ENCODE measurements at regions not wholly inside any gene's neighbourhood (a gene's known extent, or its start where the extent isn't known, plus 50 kb on each side); places are given as distances from the start of the nearest gene placed in this dataset.

DNA sequence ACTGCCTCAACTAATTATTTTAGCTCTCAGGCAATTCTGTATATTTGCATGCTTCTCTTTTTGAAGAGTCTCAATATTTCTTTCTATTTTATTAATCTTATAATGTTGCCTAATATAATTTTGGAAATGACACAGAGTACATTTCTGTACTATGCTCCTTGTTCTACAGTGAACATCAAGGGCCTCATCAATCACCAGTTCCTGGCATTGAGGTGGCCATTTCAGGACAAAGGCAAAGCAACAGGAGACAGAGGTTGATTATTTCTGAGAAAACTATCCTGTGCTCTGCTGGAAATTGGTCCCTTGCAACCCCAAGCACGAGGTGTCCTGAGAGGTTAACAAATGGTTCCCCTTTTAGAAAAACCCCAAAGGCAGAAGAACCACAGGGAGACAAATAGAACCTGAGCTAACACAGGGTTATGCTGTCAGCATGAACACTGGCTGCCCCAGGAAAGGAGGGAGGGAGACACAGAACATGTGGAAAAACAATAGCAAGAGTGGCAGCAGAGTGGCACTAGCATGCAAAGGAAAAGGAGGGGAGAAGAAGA is 63.9 kb upstream of the VAV3 start:
- H3K27me3 ChIP-seq (ENCODE audit: control insufficient read depth in 1 of 2, insufficient read depth in 1 of 2, low read length in 2 of 2), result peaks cover 3 to 17% of the 10 kb centered on the region in 2 experiments
- H3K4me1 ChIP-seq (ENCODE audit: control insufficient read depth, insufficient read depth, low read depth, low read length), result no peaks in the 10 kb centered on the region
- H3K18ac ChIP-seq (ENCODE audit: low read depth in 1 of 2, low read length in 2 of 2), result no peak overlapping the region
- H3K4me3 ChIP-seq (ENCODE audit: insufficient read depth in 1 of 2, low read depth in 1 of 2, low read length in 2 of 2), result no peak overlapping the region
- H3K9ac ChIP-seq (ENCODE audit: low read length), result no peak overlapping the region
- H2BK5ac ChIP-seq (ENCODE audit: low read depth, low read length, poor library complexity, severe bottlenecking), result no peak overlapping the region
- no peak overlapping the region for H3K4ac ChIP-seq (ENCODE audit: low read depth in 1 of 2, low read length in 2 of 2)
- no peaks in the 10 kb centered on the region for H3K9me3 ChIP-seq (ENCODE audit: control insufficient read depth, low read length)
- no peaks in the 10 kb centered on the region for H3K79me1 ChIP-seq (replicated peaks; ENCODE audit: low read length, poor library complexity, severe bottlenecking)
- peak overlapping the region in 1 of 2 experiments; percentile 37 for H3K23ac ChIP-seq (ENCODE audit: low read length in 2 of 2)
- H2BK15ac ChIP-seq (ENCODE audit: low read depth, poor library complexity, severe bottlenecking), result no peak overlapping the region
- no peak overlapping the region for H3K14ac ChIP-seq (ENCODE audit: low read length in 2 of 2)
- WGBS, result 62% methylated on average over 1 of the region's 1 CpG
- DNase-seq, result no peak
- no peak overlapping the region for H2BK120ac ChIP-seq (ENCODE audit: low read depth, low read length)
- H3K27ac ChIP-seq (ENCODE audit: low read length, poor library complexity, severe bottlenecking), result no peak overlapping the region
- H2AK5ac ChIP-seq (ENCODE audit: low read length, severe bottlenecking), result no peak overlapping the region
- no peak overlapping the region for H3K4me2 ChIP-seq (ENCODE audit: low read length, poor library complexity, severe bottlenecking)
- H4K8ac ChIP-seq (ENCODE audit: low read length), result no peak overlapping the region
- no peak overlapping the region for H4K91ac ChIP-seq (ENCODE audit: low read length)
- no peak overlapping the region for H2BK12ac ChIP-seq (ENCODE audit: low read length in 2 of 2)
- no peaks in the 10 kb centered on the region for H3K36me3 ChIP-seq (ENCODE audit: control insufficient read depth in 1 of 2, insufficient read depth in 2 of 2, low read depth in 1 of 2, low read length in 2 of 2)
- H2AFZ ChIP-seq (ENCODE audit: low read depth, low read length), result no peak overlapping the region

DNA sequence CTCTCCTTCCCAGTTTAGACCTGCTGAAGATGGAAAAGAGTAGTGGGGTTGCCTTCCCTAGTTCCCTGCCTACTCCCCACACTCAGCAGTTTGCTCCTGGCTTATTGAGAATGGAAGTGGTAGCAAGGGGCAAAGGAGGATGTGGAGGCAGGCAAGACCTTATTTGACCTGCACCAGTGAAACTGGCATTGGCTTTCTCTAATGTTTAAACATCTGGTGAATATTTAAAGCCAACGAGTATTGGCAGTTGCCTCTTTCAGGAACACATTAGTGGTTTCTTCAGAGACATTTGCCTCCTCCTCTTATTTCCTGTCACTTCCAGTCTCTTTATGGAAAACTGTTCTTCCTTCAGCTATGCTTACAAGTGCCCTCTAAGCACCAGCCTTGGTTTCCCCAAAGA is 62.4 kb upstream of the VAV3 start:
- H3K27ac ChIP-seq (ENCODE audit: low read length, poor library complexity, severe bottlenecking), result no peak overlapping the region
- no peaks in the 10 kb centered on the region for H3K4me1 ChIP-seq (ENCODE audit: control insufficient read depth, insufficient read depth, low read depth, low read length)
- H2BK15ac ChIP-seq (ENCODE audit: low read depth, poor library complexity, severe bottlenecking), result no peak overlapping the region
- no peak overlapping the region for H3K9ac ChIP-seq (ENCODE audit: low read length)
- peaks cover 0 to 17% of the 10 kb centered on the region in 2 experiments for H3K27me3 ChIP-seq (ENCODE audit: control insufficient read depth in 1 of 2, insufficient read depth in 1 of 2, low read length in 2 of 2)
- no peak for DNase-seq
- H3K79me1 ChIP-seq (replicated peaks; ENCODE audit: low read length, poor library complexity, severe bottlenecking), result no peaks in the 10 kb centered on the region
- no peak overlapping the region for H4K91ac ChIP-seq (ENCODE audit: low read length)
- no peaks in the 10 kb centered on the region for H3K9me3 ChIP-seq (ENCODE audit: control insufficient read depth, low read length)
- H2BK5ac ChIP-seq (ENCODE audit: low read depth, low read length, poor library complexity, severe bottlenecking), result no peak overlapping the region
- no peak overlapping the region for H3K14ac ChIP-seq (ENCODE audit: low read length in 2 of 2)
- H2AK5ac ChIP-seq (ENCODE audit: low read length, severe bottlenecking), result no peak overlapping the region
- H3K18ac ChIP-seq (ENCODE audit: low read depth in 1 of 2, low read length in 2 of 2), result no peak overlapping the region
- H3K36me3 ChIP-seq (ENCODE audit: control insufficient read depth in 1 of 2, insufficient read depth in 2 of 2, low read depth in 1 of 2, low read length in 2 of 2), result no peaks in the 10 kb centered on the region
- H2BK12ac ChIP-seq (ENCODE audit: low read length in 2 of 2), result no peak overlapping the region
- no peak overlapping the region for H3K4me3 ChIP-seq (ENCODE audit: insufficient read depth in 1 of 2, low read depth in 1 of 2, low read length in 2 of 2)
- H2AFZ ChIP-seq (ENCODE audit: low read depth, low read length), result no peak overlapping the region
- no peak overlapping the region for H3K23ac ChIP-seq (ENCODE audit: low read length in 2 of 2)
- H3K4ac ChIP-seq (ENCODE audit: low read depth in 1 of 2, low read length in 2 of 2), result no peak overlapping the region
- no peak overlapping the region for H4K8ac ChIP-seq (ENCODE audit: low read length)
- 83% methylated on average over 1 of the region's 1 CpG for WGBS
- H3K4me2 ChIP-seq (ENCODE audit: low read length, poor library complexity, severe bottlenecking), result no peak overlapping the region
- no peak overlapping the region for H2BK120ac ChIP-seq (ENCODE audit: low read depth, low read length)

DNA sequence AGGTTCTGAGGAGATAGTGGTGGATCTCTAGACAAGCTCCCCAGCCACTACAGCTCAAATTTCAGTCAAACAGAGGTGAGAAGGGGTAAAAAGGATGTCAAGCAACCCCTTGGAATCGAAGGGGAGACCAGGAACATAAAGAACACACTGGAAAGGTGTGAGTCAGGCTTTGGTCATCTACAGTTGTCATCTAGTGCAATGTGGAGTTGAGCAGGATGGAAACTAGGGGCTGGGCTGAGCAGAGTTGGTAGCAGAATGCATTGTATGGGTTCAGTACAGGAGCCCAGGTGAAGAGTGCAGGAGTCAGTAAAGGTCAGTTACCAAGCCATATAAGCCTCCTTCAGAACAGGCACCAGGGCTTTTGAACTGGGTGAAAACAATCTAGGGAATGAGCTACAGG is 52.7 kb upstream of the VAV3 start:
- Histone ChIP-seq H3K36me3 (ENCODE audit: control insufficient read depth in 1 of 2, insufficient read depth in 2 of 2, low read depth in 1 of 2, low read length in 2 of 2) (no peaks in the 10 kb centered on the region), H2AK5ac (ENCODE audit: low read length, severe bottlenecking) (no peak overlapping the region), H3K9ac (ENCODE audit: low read length) (no peak overlapping the region), H3K27me3 (ENCODE audit: control insufficient read depth in 1 of 2, insufficient read depth in 1 of 2, low read length in 2 of 2) (peaks cover 0 to 5% of the 10 kb centered on the region in 2 experiments), H2BK120ac (ENCODE audit: low read depth, low read length) (no peak overlapping the region), H3K4me1 (ENCODE audit: control insufficient read depth, insufficient read depth, low read depth, low read length) (peaks cover 4% of the 10 kb centered on the region), H3K79me1 (replicated peaks; ENCODE audit: low read length, poor library complexity, severe bottlenecking) (no peaks in the 10 kb centered on the region), H3K14ac (ENCODE audit: low read length in 2 of 2) (no peak overlapping the region), H3K9me3 (ENCODE audit: control insufficient read depth, low read length) (no peaks in the 10 kb centered on the region), H3K4ac (ENCODE audit: low read depth in 1 of 2, low read length in 2 of 2) (no peak overlapping the region), H4K8ac (ENCODE audit: low read length) (no peak overlapping the region), H2BK15ac (ENCODE audit: low read depth, poor library complexity, severe bottlenecking) (no peak overlapping the region), H4K91ac (ENCODE audit: low read length) (no peak overlapping the region), H3K4me2 (ENCODE audit: low read length, poor library complexity, severe bottlenecking) (no peak overlapping the region), H3K27ac (ENCODE audit: low read length, poor library complexity, severe bottlenecking) (no peak overlapping the region), H3K18ac (ENCODE audit: low read depth in 1 of 2, low read length in 2 of 2) (no peak overlapping the region), H2BK12ac (ENCODE audit: low read length in 2 of 2) (peak overlapping the region in 1 of 2 experiments; percentile 71), H3K4me3 (ENCODE audit: insufficient read depth in 1 of 2, low read depth in 1 of 2, low read length in 2 of 2) (no peak overlapping the region), H2AFZ (ENCODE audit: low read depth, low read length) (no peak overlapping the region), H3K23ac (ENCODE audit: low read length in 2 of 2) (no peak overlapping the region), H2BK5ac (ENCODE audit: low read depth, low read length, poor library complexity, severe bottlenecking) (no peak overlapping the region)
- WGBS, result 25% methylated on average over 1 of the region's 1 CpG
- DNase-seq, result no peak

DNA sequence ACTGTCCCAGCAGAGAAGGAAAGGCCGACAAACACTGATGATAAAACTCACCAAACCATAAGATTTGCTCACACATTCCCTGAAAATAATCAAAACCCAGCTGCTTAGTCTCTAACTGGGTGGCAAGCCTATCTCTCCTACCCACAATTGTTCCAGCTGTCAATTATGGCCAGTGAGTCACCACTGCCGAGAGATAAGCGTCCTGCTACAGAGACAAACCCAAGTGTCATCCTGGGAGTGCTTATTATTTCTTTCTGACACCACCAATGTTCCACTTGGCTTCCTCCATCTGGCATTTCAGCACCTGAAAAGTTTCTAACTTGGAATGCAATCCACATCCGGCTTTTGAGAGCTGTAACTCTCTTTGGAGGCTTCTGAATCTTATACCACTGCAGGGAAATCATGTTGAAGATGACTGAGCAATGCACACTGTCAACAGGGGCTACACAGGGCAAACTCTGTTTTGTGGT is 51.5 kb upstream of the VAV3 start:
- no peak overlapping the region for H4K91ac ChIP-seq (ENCODE audit: low read length)
- H3K4me1 ChIP-seq (ENCODE audit: control insufficient read depth, insufficient read depth, low read depth, low read length), result peaks cover 4% of the 10 kb centered on the region
- H3K27ac ChIP-seq (ENCODE audit: low read length, poor library complexity, severe bottlenecking), result peak overlapping the region; percentile 60
- H3K27me3 ChIP-seq (ENCODE audit: control insufficient read depth in 1 of 2, insufficient read depth in 1 of 2, low read length in 2 of 2), result peaks cover 0 to 7% of the 10 kb centered on the region in 2 experiments
- H3K18ac ChIP-seq (ENCODE audit: low read depth in 1 of 2, low read length in 2 of 2), result no peak overlapping the region
- no peak overlapping the region for H3K4me3 ChIP-seq (ENCODE audit: insufficient read depth in 1 of 2, low read depth in 1 of 2, low read length in 2 of 2)
- 1% methylated on average over 4 of the region's 4 CpGs for WGBS
- H3K79me1 ChIP-seq (replicated peaks; ENCODE audit: low read length, poor library complexity, severe bottlenecking), result no peaks in the 10 kb centered on the region
- no peak overlapping the region for H2BK120ac ChIP-seq (ENCODE audit: low read depth, low read length)
- H3K36me3 ChIP-seq (ENCODE audit: control insufficient read depth in 1 of 2, insufficient read depth in 2 of 2, low read depth in 1 of 2, low read length in 2 of 2), result no peaks in the 10 kb centered on the region
- no peaks in the 10 kb centered on the region for H3K9me3 ChIP-seq (ENCODE audit: control insufficient read depth, low read length)
- H3K4ac ChIP-seq (ENCODE audit: low read depth in 1 of 2, low read length in 2 of 2), result no peak overlapping the region
- H3K4me2 ChIP-seq (ENCODE audit: low read length, poor library complexity, severe bottlenecking), result peak overlapping the region; percentile 14
- H3K23ac ChIP-seq (ENCODE audit: low read length in 2 of 2), result no peak overlapping the region
- H4K8ac ChIP-seq (ENCODE audit: low read length), result no peak overlapping the region
- H2BK5ac ChIP-seq (ENCODE audit: low read depth, low read length, poor library complexity, severe bottlenecking), result no peak overlapping the region
- no peak overlapping the region for H3K9ac ChIP-seq (ENCODE audit: low read length)
- no peak overlapping the region for H2AK5ac ChIP-seq (ENCODE audit: low read length, severe bottlenecking)
- H2BK15ac ChIP-seq (ENCODE audit: low read depth, poor library complexity, severe bottlenecking), result no peak overlapping the region
- no peak overlapping the region for H3K14ac ChIP-seq (ENCODE audit: low read length in 2 of 2)
- no peak overlapping the region for H2BK12ac ChIP-seq (ENCODE audit: low read length in 2 of 2)
- peak; percentile 82 for DNase-seq
- no peak overlapping the region for H2AFZ ChIP-seq (ENCODE audit: low read depth, low read length)
